GM12872 (cell line): ENCODE measurements at regions not wholly inside any gene's neighbourhood (a gene's known extent, or its start where the extent isn't known, plus 50 kb on each side); places are given as distances from the start of the nearest gene placed in this dataset.

Experiments
- CTCF ChIP-seq: IDR thresholded peaks from 3 replicates; pipeline ENCODE4 v1.5.1; 2011; ENCODE audit warnings: low read depth, mild to moderate bottlenecking, low read length, moderate library complexity; ENCODE audit not compliant: insufficient read depth

DNA sequence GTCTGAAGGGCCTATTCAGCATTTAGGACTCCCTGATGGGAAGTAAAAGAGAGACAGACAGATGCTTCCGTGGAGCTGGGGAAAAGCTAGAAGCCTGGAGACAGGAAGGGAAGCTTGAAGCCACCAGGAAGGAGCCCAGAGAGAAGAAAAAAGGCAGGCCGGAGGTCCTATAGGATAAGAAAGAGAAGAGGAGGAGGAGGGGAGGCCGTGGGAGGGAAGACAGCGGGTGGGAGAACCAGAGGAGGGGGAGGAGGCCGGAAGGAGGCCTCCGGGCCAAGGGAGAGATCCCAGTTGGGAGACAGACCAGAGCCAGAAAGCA is 107.1 kb upstream of the PKDCC start:
- TF ChIP-seq CTCF: no peak

DNA sequence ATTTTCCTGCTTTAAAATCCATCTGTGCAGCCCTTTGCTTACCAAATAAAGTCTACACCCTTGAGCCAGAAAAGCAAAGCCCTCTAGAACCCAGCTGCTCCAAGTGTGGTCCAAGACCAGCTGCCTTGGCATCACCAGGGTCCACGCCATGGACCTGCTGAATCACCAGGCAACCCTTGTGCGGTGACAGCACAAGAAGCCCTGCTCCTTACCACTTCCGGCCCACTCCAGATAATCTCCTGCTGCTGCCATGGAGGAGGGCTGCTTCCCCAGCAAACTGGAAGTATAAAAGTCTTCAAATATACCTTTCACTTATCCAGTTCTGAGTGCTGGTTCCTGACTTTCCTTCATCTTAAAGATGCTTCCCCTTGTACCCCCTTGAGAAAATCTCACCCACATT is 106.0 kb upstream of the PKDCC start:
- no peak for TF ChIP-seq CTCF

GRCh38 chr2:41942278-41942677 is 105.5 kb upstream of the PKDCC start:
- TF ChIP-seq CTCF: no peak

GRCh38 chr2:41943159-41943558 is 104.7 kb upstream of the PKDCC start:
- TF ChIP-seq CTCF: no peak

DNA sequence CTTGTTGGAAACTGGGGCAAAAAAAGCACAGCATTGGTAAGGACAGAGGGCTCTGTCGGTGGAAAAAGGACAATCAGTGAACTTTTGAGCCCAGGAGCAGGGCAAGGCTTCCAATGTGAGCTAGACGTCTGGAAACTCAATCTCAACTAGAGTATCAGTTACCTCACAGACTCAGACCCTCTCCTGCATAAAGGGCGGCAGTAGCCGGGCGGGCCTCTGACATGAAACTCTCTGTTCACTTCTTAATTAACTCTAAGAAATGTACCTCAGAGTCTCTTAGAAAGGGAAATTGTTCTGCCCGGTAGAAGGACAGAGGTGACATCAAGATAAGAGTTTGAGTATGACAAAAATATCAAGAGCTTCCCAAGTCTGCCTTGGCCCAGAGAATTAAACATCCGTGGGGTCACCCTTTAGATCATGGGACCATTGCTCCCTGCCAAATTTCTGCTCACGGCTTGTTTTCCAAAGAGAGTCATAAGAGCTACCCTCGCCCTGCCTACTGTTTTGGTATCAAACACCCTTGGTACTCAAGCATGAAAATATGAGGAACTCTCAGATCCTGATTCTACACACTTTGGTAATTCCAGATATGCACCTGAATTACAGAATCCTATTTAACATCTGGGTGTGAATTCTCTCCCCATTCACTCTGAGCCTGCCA is 103.5 kb upstream of the PKDCC start:
- no peak for TF ChIP-seq CTCF

GRCh38 chr2:41947701-41948396 is 100.0 kb upstream of the PKDCC start:
- TF ChIP-seq CTCF: no peak

GRCh38 chr2:41948397-41948763 is 99.4 kb upstream of the PKDCC start:
- TF ChIP-seq CTCF: no peak
